ENCODE measurements at regions not wholly inside any gene's neighbourhood (a gene's known extent, or its start where the extent isn't known, plus 50 kb on each side); places are given as distances from the start of the nearest gene placed in this dataset.

GRCh38 chr6:14464055-14464454 is 346.5 kb downstream of the CD83 start:
- Histone ChIP-seq H3K27me3 (ENCODE audit: low read length) (no peaks in the 10 kb centered on the region), H3K9ac (ENCODE audit: low read length) (no peak overlapping the region), H3K27ac (ENCODE audit: low read depth, low read length) (no peak overlapping the region), H3K9me2 (replicated peaks; ENCODE audit: insufficient read depth, low read length) (no peaks in the 10 kb centered on the region), H4K20me1 (ENCODE audit: low read depth, low read length) (no peaks in the 10 kb centered on the region), H3K79me2 (ENCODE audit: insufficient read depth, low read length) (no peaks in the 10 kb centered on the region), H3K9me3 (ENCODE audit: insufficient read depth, low read length) (no peaks in the 10 kb centered on the region), H3K4me2 (ENCODE audit: low read depth, low read length, poor library complexity, severe bottlenecking) (no peak overlapping the region), H2AFZ (ENCODE audit: low read depth, low read length, severe bottlenecking) (no peak overlapping the region), H3K4me3 (ENCODE audit: insufficient read depth, low read length, poor library complexity, severe bottlenecking) (no peak overlapping the region), H3K36me3 (ENCODE audit: low read length) (no peaks in the 10 kb centered on the region), H3F3A (ENCODE audit: insufficient read depth) (no peaks in the 10 kb centered on the region)
- TF ChIP-seq EZH2phosphoT487 (conservative IDR thresholded peaks at IDR 0.05; ENCODE audit: low read length) = no peak
- no peak for TF ChIP-seq CTCF (IDR thresholded peaks at IDR 0.05; ENCODE audit: insufficient read depth, low read length, poor library complexity, severe bottlenecking)

GRCh38 chr6:14464716-14465115 is 347.1 kb downstream of the CD83 start:
- no peak overlapping the region for H3K4me2 ChIP-seq (ENCODE audit: low read depth, low read length, poor library complexity, severe bottlenecking)
- no peak overlapping the region for H2AFZ ChIP-seq (ENCODE audit: low read depth, low read length, severe bottlenecking)
- H3K36me3 ChIP-seq (ENCODE audit: low read length) = no peaks in the 10 kb centered on the region
- H3K9me2 ChIP-seq (replicated peaks; ENCODE audit: insufficient read depth, low read length) = no peaks in the 10 kb centered on the region
- no peak overlapping the region for H3K9ac ChIP-seq (ENCODE audit: low read length)
- no peaks in the 10 kb centered on the region for H3K27me3 ChIP-seq (ENCODE audit: low read length)
- H3F3A ChIP-seq (ENCODE audit: insufficient read depth) = no peaks in the 10 kb centered on the region
- no peaks in the 10 kb centered on the region for H4K20me1 ChIP-seq (ENCODE audit: low read depth, low read length)
- no peak overlapping the region for H3K27ac ChIP-seq (ENCODE audit: low read depth, low read length)
- TF ChIP-seq CTCF (IDR thresholded peaks at IDR 0.05; ENCODE audit: insufficient read depth, low read length, poor library complexity, severe bottlenecking) = no peak
- TF ChIP-seq EZH2phosphoT487 (conservative IDR thresholded peaks at IDR 0.05; ENCODE audit: low read length) = no peak
- H3K4me3 ChIP-seq (ENCODE audit: insufficient read depth, low read length, poor library complexity, severe bottlenecking) = no peak overlapping the region
- no peaks in the 10 kb centered on the region for H3K79me2 ChIP-seq (ENCODE audit: insufficient read depth, low read length)
- no peaks in the 10 kb centered on the region for H3K9me3 ChIP-seq (ENCODE audit: insufficient read depth, low read length)

- H3K9me3 ChIP-seq (ENCODE audit: insufficient read depth, low read length) = no peaks in the 10 kb centered on the region; the same call in 1 of the 2 replicates
- no peaks in the 10 kb centered on the region for H3K79me2 ChIP-seq (ENCODE audit: insufficient read depth, low read length)
- H3K36me3 ChIP-seq (ENCODE audit: low read length) = no peaks in the 10 kb centered on the region
- TF ChIP-seq EZH2phosphoT487 (conservative IDR thresholded peaks at IDR 0.05; ENCODE audit: low read length) = no peak
- TF ChIP-seq CTCF (IDR thresholded peaks at IDR 0.05; ENCODE audit: insufficient read depth, low read length, poor library complexity, severe bottlenecking) = no peak
- H3F3A ChIP-seq (ENCODE audit: insufficient read depth) = no peaks in the 10 kb centered on the region
- no peak overlapping the region for H3K9ac ChIP-seq (ENCODE audit: low read length)
- no peak overlapping the region for H3K27ac ChIP-seq (ENCODE audit: low read depth, low read length)
- H4K20me1 ChIP-seq (ENCODE audit: low read depth, low read length) = no peaks in the 10 kb centered on the region
- no peak overlapping the region for H2AFZ ChIP-seq (ENCODE audit: low read depth, low read length, severe bottlenecking)
- no peaks in the 10 kb centered on the region for H3K27me3 ChIP-seq (ENCODE audit: low read length)
- H3K4me2 ChIP-seq (ENCODE audit: low read depth, low read length, poor library complexity, severe bottlenecking) = no peak overlapping the region
- H3K9me2 ChIP-seq (replicated peaks; ENCODE audit: insufficient read depth, low read length) = no peaks in the 10 kb centered on the region
- no peak overlapping the region for H3K4me3 ChIP-seq (ENCODE audit: insufficient read depth, low read length, poor library complexity, severe bottlenecking)
These were observed 348.7 kb downstream of the CD83 start for GRCh38 chr6:14466278-14466677.
